Gastrocnemius medialis (tissue), 4 donors: ENCODE measurements at regions not wholly inside any gene's neighbourhood (a gene's known extent, or its start where the extent isn't known, plus 50 kb on each side); places are given as distances from the start of the nearest gene placed in this dataset.
A peak's percentile ranks its signal among the peaks of the same experiment; 100 is the strongest.

Experiments
- ATAC-seq, 2 donors: fragments of 150-250 bp; one replicate each; pipeline ENCODE4 v1.9.1; 2016
- DNase-seq, 2 donors: peaks; one replicate each; pipeline ENCODE4 v3.0.0-alpha.2; 2019
- H3K27ac ChIP-seq, 4 donors: fragments of 200-600 bp; sonication (generic); 1 replicate in 1 of 4; 2 replicates in 3 of 4; pipeline ENCODE4 v1.5.1; 2016 to 2018; ENCODE audit warnings: mild to moderate bottlenecking in 2 of 4, moderate library complexity in 1 of 4
- H3K27me3 ChIP-seq, 3 donors: fragments of 200-600 bp; sonication (generic) in 2 of 3; 1 replicate in 1 of 3; 2 replicates in 2 of 3; pipeline versions ENCODE4 v1.5.1 to v1.6.0; 2016 to 2019; ENCODE audit warnings: mild to moderate bottlenecking in 1 of 3, moderate library complexity in 1 of 3
- H3K36me3 ChIP-seq, 2 donors: fragments of 200-600 bp; sonication (generic) in 1 of 2; one replicate each; pipeline ENCODE4 v1.5.1; 2017 to 2018
- H3K4me1 ChIP-seq, 2 donors: fragments of 200-600 bp; sonication (generic) in 1 of 2; one replicate each; pipeline ENCODE4 v1.5.1; 2016 to 2017; ENCODE audit warnings: mild to moderate bottlenecking in 2 of 2
- H3K4me3 ChIP-seq, 4 donors: fragments of 200-600 bp; sonication (generic) in 3 of 4; 1 replicate in 1 of 4; 2 replicates in 3 of 4; pipeline ENCODE4 v1.5.1; 2016 to 2019; ENCODE audit warnings: mild to moderate bottlenecking in 2 of 4
- H3K9me3 ChIP-seq, 3 donors: fragments of 200-600 bp; sonication (generic) in 2 of 3; 1 replicate in 1 of 3; 2 replicates in 2 of 3; pipeline ENCODE4 v1.5.1; 2016 to 2019
- CTCF ChIP-seq, 5 experiments: fragments of 450-650 bp in 3 of 5; fragments of 200-600 bp in 2 of 5; sonication (generic) in 2 of 5; IDR thresholded peaks in 4 of 5; conservative IDR thresholded peaks in 1 of 5; 1 replicate in 4 of 5; 2 replicates in 1 of 5; pipeline ENCODE4 v1.5.1; 2016 to 2019; ENCODE audit warnings: antibody characterized with exemption in 5 of 5, mild to moderate bottlenecking in 3 of 5, moderate library complexity in 3 of 5
- POLR2A ChIP-seq, 2 donors: fragments of 450-650 bp; IDR thresholded peaks; one replicate each; pipeline ENCODE4 v1.6.1; 2017; ENCODE audit warnings: antibody characterized with exemption in 2 of 2, mild to moderate bottlenecking in 2 of 2, moderate library complexity in 2 of 2
- in situ Hi-C, 4 donors: fragments of 200-750 bp; cut with MboI; loops; one replicate each; pipeline versions ENCODE4 v1.15.0 to v1.8.0; 2017; ENCODE audit warnings: low sequenced_read_pairs in 4 of 4
- intact Hi-C: fragments of 100-400 bp; cut with DNase I; formaldehyde crosslinking; loops from one replicate; pipeline ENCODE4 v1.15.1; 2023; ENCODE audit warnings: low total_unique reads

- Histone ChIP-seq H3K27me3 (no peaks in the 10 kb centered on the region), H3K27ac (no peak overlapping the region), H3K4me3 (no peak overlapping the region), H3K4me1 (no peaks in the 10 kb centered on the region), H3K36me3 (no peaks in the 10 kb centered on the region), H3K9me3 (no peaks in the 10 kb centered on the region)
- no peak for TF ChIP-seq POLR2A (IDR thresholded peaks at IDR 0.05)
- no peak for TF ChIP-seq CTCF (IDR thresholded peaks at IDR 0.05 in 4 of 5, conservative IDR thresholded peaks at IDR 0.05 in 1 of 5)
- intact Hi-C loops (no loop called here), in situ Hi-C loops (no loop called here)
- ATAC-seq (no peak), DNase-seq (no peak)
Observed at GRCh38 chr5:89228355-89228754, 345.4 kb upstream of the MEF2C start.

DNA sequence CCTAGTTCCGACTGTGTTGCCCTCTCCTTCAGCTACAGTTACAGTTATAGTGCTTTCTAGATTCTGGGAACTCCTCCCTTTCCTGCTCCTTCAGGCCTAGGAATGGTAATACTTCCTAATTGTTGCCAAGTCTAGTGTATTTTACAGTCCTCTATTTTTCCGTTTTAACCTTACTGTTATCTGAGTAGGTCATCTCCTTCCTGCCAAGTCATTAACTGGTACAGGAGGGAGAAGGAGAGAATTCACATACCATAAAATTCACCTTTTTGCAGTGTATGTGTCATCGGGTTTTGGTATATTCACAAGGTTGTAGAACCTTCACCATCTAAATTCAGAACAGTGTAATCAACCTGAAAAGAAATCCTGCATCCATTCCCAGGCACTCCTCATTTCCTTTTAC lies 335.4 kb upstream of the MEF2C start:
- intact Hi-C loops = no loop called here
- DNase-seq = no peak
- no peak overlapping the region for H3K27ac ChIP-seq
- ATAC-seq = no peak
- no peak overlapping the region for H3K4me3 ChIP-seq
- H3K4me1 ChIP-seq = peaks cover 7 to 14% of the 10 kb centered on the region in 2 donors
- H3K36me3 ChIP-seq = no peaks in the 10 kb centered on the region
- TF ChIP-seq CTCF (IDR thresholded peaks at IDR 0.05 in 4 of 5, conservative IDR thresholded peaks at IDR 0.05 in 1 of 5) (no peak), POLR2A (IDR thresholded peaks at IDR 0.05) (no peak)
- in situ Hi-C loops = no loop called here
- H3K27me3 ChIP-seq = no peaks in the 10 kb centered on the region
- H3K9me3 ChIP-seq = no peaks in the 10 kb centered on the region

DNA sequence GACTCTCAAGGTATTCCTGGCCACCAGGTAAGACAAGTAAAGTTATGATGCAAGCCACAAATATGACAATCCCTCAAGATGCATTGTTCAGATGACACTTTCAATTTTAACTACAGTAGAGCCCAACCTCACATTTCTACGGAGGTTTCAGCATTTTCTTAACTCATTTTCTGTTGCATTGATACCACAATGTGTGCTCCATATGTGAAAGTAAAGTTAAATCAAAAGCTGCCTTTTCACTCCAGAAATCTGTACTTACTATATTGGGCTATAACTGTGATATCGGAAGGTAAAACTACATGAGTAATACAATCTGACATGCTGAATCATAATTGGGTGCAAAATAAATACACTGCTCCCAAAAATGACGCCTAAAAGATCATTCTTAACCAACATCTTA lies 333.6 kb upstream of the MEF2C start:
- DNase-seq = no peak
- Histone ChIP-seq H3K36me3 (no peaks in the 10 kb centered on the region), H3K4me1 (peaks cover 7 to 20% of the 10 kb centered on the region in 2 donors), H3K4me3 (no peak overlapping the region), H3K9me3 (no peaks in the 10 kb centered on the region), H3K27ac (no peak overlapping the region), H3K27me3 (no peaks in the 10 kb centered on the region)
- intact Hi-C loops (no loop called here), in situ Hi-C loops (no loop called here)
- ATAC-seq = no peak
- no peak for TF ChIP-seq CTCF (IDR thresholded peaks at IDR 0.05 in 4 of 5, conservative IDR thresholded peaks at IDR 0.05 in 1 of 5)
- no peak for TF ChIP-seq POLR2A (IDR thresholded peaks at IDR 0.05)

DNA sequence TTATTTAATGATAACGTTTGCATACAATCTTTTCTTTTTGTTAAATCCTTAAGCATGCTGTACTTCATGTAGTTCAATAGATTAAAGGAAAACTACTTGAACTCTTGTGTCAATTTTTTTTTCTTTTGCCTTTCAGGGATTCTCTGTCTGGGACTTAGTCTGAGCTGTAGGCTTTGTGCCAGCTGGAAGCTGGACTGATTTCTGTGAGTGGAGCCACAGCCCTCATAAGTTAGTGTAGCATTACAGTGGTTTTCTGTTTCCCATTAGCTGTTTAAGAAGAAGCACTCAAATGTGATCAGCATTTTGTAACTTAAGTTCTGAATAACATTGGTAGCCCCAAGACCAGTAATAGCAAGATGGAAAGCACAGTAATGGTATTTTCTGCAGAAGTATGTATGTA lies 330.6 kb upstream of the MEF2C start:
- Histone ChIP-seq H3K4me1 (peaks cover 7 to 21% of the 10 kb centered on the region in 2 donors), H3K27me3 (no peaks in the 10 kb centered on the region), H3K4me3 (no peak overlapping the region), H3K9me3 (no peaks in the 10 kb centered on the region), H3K27ac (no peak overlapping the region), H3K36me3 (no peaks in the 10 kb centered on the region)
- in situ Hi-C loops = no loop called here
- DNase-seq = no peak
- intact Hi-C loops = no loop called here
- TF ChIP-seq POLR2A (IDR thresholded peaks at IDR 0.05) (no peak), CTCF (IDR thresholded peaks at IDR 0.05 in 4 of 5, conservative IDR thresholded peaks at IDR 0.05 in 1 of 5) (no peak)
- ATAC-seq = peak in 1 of 2 donors; percentile 51

DNA sequence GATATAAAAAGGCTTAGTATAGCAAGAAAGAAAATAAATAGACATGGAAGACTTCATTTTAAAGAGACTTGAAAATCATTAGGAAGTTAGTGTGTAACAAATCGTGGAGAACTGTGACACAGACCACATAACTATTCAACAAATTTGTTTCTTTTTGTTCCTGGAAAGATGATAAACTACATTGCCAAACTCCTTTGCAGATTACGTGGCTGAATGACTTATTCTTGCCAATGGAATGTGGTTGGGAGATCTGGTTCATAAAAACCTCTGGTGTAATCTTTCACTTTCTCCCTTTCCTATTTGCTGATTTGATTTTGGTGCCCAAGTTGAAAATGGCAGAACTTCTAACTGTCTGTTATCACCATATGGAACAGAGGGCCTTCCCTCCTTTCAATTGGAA lies 328.9 kb upstream of the MEF2C start:
- no peaks in the 10 kb centered on the region for H3K36me3 ChIP-seq
- H3K27ac ChIP-seq = no peak overlapping the region
- DNase-seq = no peak
- no peaks in the 10 kb centered on the region for H3K27me3 ChIP-seq
- ATAC-seq = no peak
- in situ Hi-C loops = no loop called here
- peaks cover 7 to 21% of the 10 kb centered on the region in 2 donors for H3K4me1 ChIP-seq
- no peak overlapping the region for H3K4me3 ChIP-seq
- H3K9me3 ChIP-seq = no peaks in the 10 kb centered on the region
- intact Hi-C loops = no loop called here
- TF ChIP-seq POLR2A (IDR thresholded peaks at IDR 0.05) = no peak
- TF ChIP-seq CTCF (IDR thresholded peaks at IDR 0.05 in 4 of 5, conservative IDR thresholded peaks at IDR 0.05 in 1 of 5) = no peak
